IgD-negative memory B cell (primary cell): ENCODE measurements at regions not wholly inside any gene's neighbourhood (a gene's known extent, or its start where the extent isn't known, plus 50 kb on each side); places are given as distances from the start of the nearest gene placed in this dataset.
"Not testable (repeated sequence)": the region's sequence is repeated elsewhere in the genome, so short reads cannot be mapped to it uniquely, and the experiment has no call there.

Experiments used
- H3K27ac Mint-ChIP-seq, 3 donors: one replicate each; pipeline ENCODE4 v1.8.0; 2020 to 2022; ENCODE audit warnings: mild to moderate bottlenecking in 3 of 3, mixed read lengths in 3 of 3, moderate library complexity in 1 of 3
- H3K27me3 Mint-ChIP-seq: one replicate; pipeline ENCODE4 v1.8.0; 2021; ENCODE audit warnings: mixed read lengths
- H3K36me3 Mint-ChIP-seq: one replicate; pipeline ENCODE4 v1.8.0; 2020; ENCODE audit warnings: mild to moderate bottlenecking, mixed read lengths
- H3K4me1 Mint-ChIP-seq, 3 donors: one replicate each; pipeline ENCODE4 v1.8.0; 2020 to 2022; ENCODE audit warnings: mixed read lengths in 3 of 3, mild to moderate bottlenecking in 1 of 3
- H3K4me3 Mint-ChIP-seq, 4 donors: one replicate each; pipeline ENCODE4 v1.8.0; 2020 to 2022; ENCODE audit warnings: mild to moderate bottlenecking in 4 of 4, mixed read lengths in 4 of 4, moderate library complexity in 3 of 4
- H3K9me3 Mint-ChIP-seq, 3 donors: one replicate each; pipeline ENCODE4 v1.8.0; 2020 to 2021; ENCODE audit warnings: mixed read lengths in 3 of 3, mild to moderate bottlenecking in 1 of 3

DNA sequence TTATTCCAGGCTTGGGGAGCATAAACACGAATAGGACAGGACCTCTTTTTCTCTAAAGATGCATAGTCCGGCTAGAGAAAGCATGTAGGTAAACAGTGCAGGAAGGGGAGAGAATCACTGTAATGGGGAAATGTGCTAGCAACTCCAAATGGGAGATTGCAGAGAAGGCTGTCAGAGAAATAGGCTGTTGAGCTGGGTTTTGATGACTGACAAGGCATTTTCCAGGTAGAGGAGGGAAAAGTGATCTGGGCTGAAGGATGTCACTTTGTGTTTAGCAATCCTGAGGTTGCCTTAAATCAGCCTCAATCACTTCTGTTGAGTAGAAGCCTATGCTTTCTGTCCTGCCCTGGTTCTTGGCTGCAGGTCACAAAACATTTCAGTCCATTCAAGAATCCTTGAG is 242.0 kb upstream of the MEIS1 start:
- Mint-ChIP-seq H3K36me3 (no peaks in the 10 kb centered on the region), H3K4me3 (no peak overlapping the region), H3K9me3 (peaks cover 0 to 5% (median 0%) of the 10 kb centered on the region in 3 donors), H3K4me1 (no peaks in the 10 kb centered on the region), H3K27me3 (no peaks in the 10 kb centered on the region), H3K27ac (no peak overlapping the region)

DNA sequence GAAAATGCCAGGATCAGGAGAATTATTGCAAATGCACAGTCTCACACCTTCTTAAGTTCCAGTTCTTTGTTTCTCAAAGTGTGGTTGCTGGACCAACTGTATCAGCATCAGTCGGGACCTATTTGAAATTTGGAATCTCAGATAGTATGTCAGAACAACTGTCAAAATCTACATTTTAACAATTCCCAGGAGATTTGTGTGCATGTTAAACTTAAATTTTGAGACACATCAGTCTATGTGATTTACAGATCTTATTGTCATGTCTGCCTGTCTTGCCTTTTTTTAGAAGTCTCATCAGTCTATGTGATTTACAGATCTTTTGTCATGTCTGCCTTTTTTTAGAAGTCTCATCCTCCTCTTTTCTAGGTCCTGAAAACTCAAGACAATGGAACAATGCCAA is 243.6 kb upstream of the MEIS1 start:
- H3K36me3 Mint-ChIP-seq: no peaks in the 10 kb centered on the region
- H3K9me3 Mint-ChIP-seq: no peaks in the 10 kb centered on the region
- no peak overlapping the region for H3K4me3 Mint-ChIP-seq
- no peak overlapping the region for H3K27ac Mint-ChIP-seq
- no peaks in the 10 kb centered on the region for H3K27me3 Mint-ChIP-seq
- H3K4me1 Mint-ChIP-seq: no peaks in the 10 kb centered on the region

DNA sequence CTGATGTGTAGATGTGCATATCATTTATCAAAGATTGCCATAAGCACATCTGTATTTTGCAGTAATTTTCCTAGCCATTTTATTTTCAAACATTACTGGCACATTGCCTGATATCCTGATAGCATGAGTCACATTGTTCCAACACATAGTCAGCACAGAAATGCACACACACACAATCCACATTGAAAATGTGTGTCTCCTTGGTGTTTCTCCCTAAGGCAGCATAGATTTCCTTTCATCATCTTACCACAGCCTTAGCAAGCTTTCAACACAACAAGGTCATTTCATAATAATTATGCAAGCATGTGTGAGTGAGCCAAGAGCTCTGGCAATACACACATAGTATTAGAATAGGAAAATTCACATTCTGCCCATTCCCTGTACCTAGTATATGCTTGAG is 245.4 kb upstream of the MEIS1 start:
- Mint-ChIP-seq H3K4me3 (no peak overlapping the region), H3K27ac (no peak overlapping the region), H3K36me3 (no peaks in the 10 kb centered on the region), H3K27me3 (no peaks in the 10 kb centered on the region), H3K9me3 (no peaks in the 10 kb centered on the region), H3K4me1 (no peaks in the 10 kb centered on the region)

DNA sequence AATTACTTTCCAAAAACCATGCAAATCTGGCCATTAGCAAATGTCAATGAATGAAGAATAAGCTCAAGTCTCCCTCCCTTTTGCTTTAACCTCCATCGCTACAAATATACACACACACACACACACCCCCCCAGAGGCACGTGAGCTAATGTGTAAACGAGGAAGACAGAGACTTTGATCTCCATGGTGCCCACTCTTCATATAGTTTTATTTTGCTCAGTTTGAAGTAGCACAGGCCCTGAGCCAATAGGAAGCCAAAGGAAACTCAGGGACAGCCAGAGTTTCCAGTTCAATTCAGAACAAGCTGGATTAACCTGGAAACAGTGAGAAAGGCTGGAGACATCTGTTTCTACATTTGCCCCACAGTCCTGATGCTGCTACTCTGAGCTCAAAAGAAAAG is 248.4 kb upstream of the MEIS1 start:
- Mint-ChIP-seq H3K9me3 (no peaks in the 10 kb centered on the region), H3K27me3 (no peaks in the 10 kb centered on the region), H3K4me3 (no peak overlapping the region), H3K4me1 (no peaks in the 10 kb centered on the region), H3K36me3 (no peaks in the 10 kb centered on the region), H3K27ac (no peak overlapping the region)

DNA sequence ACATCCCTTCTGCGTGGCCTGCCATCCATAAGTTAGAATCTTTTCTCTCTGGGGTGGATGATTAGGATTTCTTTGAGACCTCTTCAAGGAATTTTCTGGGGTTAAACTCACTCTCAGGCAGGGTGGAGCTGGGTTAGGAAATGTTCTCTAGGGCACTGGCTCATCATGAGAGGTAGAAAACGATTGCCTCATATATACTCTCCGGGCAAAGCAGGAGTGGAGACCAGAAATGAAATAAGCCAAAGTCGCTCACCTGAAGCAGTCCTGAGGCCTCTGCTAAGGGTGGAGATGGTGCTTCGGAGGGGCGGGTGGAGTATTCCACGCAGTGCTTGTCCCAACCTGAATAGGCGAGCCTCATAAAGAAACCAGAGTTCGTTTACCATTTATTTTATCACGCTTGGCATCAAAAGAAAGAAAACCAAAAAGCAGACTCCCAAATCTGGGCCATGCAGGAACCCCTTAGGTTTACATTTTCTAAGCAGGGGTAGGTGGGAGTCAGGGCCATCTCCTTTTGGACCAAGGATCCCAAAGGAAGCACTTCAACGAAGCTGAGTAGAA is 249.3 kb upstream of the MEIS1 start:
- no peak overlapping the region for H3K4me3 Mint-ChIP-seq
- H3K36me3 Mint-ChIP-seq: no peaks in the 10 kb centered on the region
- H3K4me1 Mint-ChIP-seq: no peaks in the 10 kb centered on the region
- H3K27ac Mint-ChIP-seq: no peak overlapping the region
- H3K9me3 Mint-ChIP-seq: no peaks in the 10 kb centered on the region
- no peaks in the 10 kb centered on the region for H3K27me3 Mint-ChIP-seq

DNA sequence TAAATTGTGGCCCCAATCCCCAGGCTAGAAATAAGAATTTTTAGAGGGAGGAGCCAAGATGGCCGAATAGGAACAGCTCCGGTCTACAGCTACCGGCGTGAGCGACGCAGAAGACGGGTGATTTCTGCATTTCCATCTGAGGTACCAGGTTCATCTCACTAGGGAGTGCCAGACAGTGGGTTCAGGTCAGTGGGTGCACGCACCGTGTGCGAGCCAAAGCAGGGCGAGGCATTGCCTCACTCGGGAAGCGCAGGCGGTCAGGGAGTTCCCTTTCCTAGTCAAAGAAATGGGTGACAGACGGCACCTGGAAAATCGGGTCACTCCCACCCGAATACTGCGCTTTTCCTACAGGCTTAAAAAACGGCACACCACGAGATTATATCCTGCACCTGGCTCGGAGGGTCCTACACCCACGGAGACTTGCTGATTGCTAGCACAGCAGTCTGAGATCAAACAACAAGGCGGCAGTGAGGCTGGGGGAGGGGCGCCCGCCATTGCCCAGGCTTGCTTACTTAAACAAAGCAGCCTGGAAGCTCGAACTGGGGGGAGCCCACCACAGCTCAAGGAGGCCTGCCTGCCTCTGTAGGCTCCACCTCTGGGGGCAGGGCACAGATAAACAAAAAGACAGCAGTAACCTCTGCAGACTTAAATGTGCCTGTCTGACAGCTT is 257.7 kb upstream of the MEIS1 start:
- H3K36me3 Mint-ChIP-seq, H3K27me3 Mint-ChIP-seq: not testable (repeated sequence)

DNA sequence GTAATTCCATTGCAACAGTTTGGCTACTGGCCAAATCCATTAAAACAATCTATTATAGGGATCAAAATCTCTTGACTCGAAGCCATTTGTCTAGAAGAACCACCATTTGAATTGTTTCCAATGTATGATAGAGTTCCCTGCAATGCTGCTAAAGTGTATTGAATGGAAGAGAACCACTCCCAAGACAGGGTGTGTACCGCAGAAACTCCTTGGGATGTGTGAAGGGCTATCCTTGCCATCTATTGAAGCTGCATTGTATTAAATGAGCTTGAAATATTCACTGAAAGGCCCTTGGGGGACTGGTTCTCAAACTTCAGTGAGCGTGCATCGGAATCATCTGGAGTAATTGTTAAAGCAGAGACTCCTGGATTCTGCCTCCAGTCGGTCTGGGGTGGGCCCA is 260.4 kb upstream of the MEIS1 start:
- no peaks in the 10 kb centered on the region for H3K4me1 Mint-ChIP-seq
- H3K27ac Mint-ChIP-seq: no peak overlapping the region
- H3K27me3 Mint-ChIP-seq: no peaks in the 10 kb centered on the region
- no peak overlapping the region for H3K4me3 Mint-ChIP-seq
- H3K36me3 Mint-ChIP-seq: no peaks in the 10 kb centered on the region
- H3K9me3 Mint-ChIP-seq: no peaks in the 10 kb centered on the region

More for the DNA sequence above, 257.7 kb upstream of the MEIS1 start:
- not testable (repeated sequence) for H3K9me3 Mint-ChIP-seq, H3K27ac Mint-ChIP-seq, H3K4me3 Mint-ChIP-seq, H3K4me1 Mint-ChIP-seq

DNA sequence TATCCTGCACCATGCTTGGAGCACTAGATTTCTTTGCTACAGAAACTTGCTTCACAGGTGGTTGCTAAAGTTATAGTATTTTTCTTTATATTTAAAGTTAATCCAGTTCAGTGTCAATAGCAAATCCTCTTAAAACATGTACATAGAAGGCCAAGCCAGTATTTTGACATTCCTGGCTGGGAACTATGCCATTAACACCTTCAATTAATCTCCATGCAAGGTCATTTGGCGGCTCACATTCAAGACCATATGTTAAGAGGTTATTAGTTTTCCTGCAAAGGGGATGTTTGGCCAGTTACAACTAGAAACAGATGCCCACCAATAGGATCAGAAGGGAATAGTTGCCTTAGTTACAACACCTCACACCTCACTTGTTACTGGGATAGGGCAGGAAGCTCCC is 261.3 kb upstream of the MEIS1 start:
- no peaks in the 10 kb centered on the region for H3K4me1 Mint-ChIP-seq

DNA sequence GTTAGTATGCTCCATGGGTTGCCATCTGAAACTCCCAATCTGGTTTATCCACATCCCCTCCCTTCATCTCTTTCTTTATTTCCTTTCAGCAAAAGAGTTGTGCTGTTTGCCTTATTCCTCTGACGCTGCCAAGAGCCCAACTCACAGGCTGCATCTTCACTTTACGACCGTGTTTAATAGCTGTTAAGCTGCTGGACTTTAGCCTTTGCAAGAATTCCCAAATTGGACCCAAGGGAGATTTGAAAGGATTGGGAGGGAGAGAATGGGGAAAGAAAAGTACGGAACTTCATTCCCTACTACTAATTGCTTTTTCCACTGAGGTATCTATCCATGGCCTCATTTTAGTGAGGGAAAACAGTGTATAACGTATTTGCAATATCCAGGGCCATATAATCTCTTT is 263.4 kb upstream of the MEIS1 start:
- Mint-ChIP-seq H3K27ac (no peak overlapping the region), H3K9me3 (no peaks in the 10 kb centered on the region), H3K36me3 (no peaks in the 10 kb centered on the region)

More for the DNA sequence above, 261.3 kb upstream of the MEIS1 start:
- no peaks in the 10 kb centered on the region for H3K9me3 Mint-ChIP-seq
- no peak overlapping the region for H3K27ac Mint-ChIP-seq
- no peaks in the 10 kb centered on the region for H3K36me3 Mint-ChIP-seq
- H3K4me3 Mint-ChIP-seq: no peak overlapping the region
- H3K27me3 Mint-ChIP-seq: no peaks in the 10 kb centered on the region

DNA sequence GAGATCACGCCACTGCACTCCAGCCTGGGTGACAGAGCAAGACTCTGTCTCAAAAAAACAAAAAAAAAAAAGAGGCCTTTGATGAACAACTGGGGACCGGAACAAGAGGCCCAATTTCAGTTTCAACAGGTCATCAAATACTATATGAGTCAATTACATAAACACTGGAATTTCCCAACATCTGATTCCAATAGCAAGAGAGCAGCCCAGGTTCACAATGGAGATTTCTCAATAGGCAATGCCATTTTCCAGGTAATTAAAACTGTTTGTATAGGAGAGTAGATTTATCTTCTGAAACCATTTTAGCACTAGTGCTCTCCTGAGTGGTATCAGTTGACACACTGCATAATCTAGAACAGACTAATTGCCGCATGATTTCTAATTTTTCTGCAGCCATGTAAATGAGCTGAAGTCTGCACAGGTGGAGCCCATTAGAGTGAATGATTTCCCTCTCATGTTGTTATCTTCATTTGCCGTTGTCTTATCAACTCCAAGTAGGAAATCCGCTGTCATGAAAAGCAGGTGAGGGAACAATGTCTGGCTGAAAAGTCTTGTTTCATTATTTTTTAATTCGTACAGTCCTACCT is 264.1 kb upstream of the MEIS1 start:
- H3K27me3 Mint-ChIP-seq: no peaks in the 10 kb centered on the region
- no peak overlapping the region for H3K4me3 Mint-ChIP-seq
- no peaks in the 10 kb centered on the region for H3K36me3 Mint-ChIP-seq
- no peaks in the 10 kb centered on the region for H3K4me1 Mint-ChIP-seq
- no peak overlapping the region for H3K27ac Mint-ChIP-seq
- H3K9me3 Mint-ChIP-seq: no peaks in the 10 kb centered on the region

More for the DNA sequence above, 263.4 kb upstream of the MEIS1 start:
- Mint-ChIP-seq H3K27me3 (no peaks in the 10 kb centered on the region), H3K4me3 (no peak overlapping the region), H3K4me1 (no peaks in the 10 kb centered on the region)

DNA sequence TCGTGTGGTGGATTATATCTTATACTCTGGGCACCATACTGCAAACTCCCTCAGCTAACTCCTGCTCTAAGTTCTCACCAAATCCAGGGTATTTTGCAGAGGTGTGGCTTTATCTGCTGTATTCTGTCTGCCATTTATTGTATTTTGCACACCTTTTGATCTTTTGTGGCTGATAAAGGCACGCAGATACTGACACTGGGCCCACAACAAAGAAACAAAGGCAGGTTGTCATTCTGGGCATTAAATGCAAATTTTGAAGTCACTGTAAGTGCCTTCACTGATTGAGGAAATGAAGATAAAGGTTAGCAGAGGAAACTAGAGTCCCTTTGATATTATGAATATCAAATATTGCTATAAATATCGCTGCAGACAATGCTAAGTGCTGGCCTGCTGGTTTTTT is 265.8 kb upstream of the MEIS1 start:
- H3K9me3 Mint-ChIP-seq: peaks cover 0 to 4% (median 0%) of the 10 kb centered on the region in 3 donors
- no peaks in the 10 kb centered on the region for H3K4me1 Mint-ChIP-seq
- no peaks in the 10 kb centered on the region for H3K36me3 Mint-ChIP-seq
- H3K27me3 Mint-ChIP-seq: no peaks in the 10 kb centered on the region
- no peak overlapping the region for H3K4me3 Mint-ChIP-seq
- H3K27ac Mint-ChIP-seq: no peak overlapping the region

DNA sequence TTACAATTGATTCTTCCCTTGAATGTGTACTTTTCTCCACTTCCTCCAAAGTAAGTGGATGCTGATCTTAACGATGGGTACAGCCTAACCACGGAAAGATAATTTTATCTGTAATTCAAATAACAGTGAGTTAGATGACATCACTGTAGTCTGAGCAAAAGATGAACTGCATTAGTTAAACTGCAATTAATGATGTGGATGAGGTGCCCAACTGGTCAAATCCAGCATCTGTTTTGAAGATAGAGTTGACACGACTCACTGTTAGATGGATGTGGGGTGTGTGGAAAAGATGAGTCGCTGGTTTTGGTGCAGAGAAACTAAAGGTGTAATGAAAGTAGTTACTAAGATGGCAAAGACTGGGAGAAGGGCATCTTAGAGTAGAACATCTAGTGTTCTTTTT is 270.5 kb upstream of the MEIS1 start:
- Mint-ChIP-seq H3K9me3 (peaks cover 0 to 4% (median 0%) of the 10 kb centered on the region in 3 donors), H3K36me3 (no peaks in the 10 kb centered on the region), H3K4me1 (no peaks in the 10 kb centered on the region), H3K27me3 (no peaks in the 10 kb centered on the region), H3K4me3 (no peak overlapping the region), H3K27ac (no peak overlapping the region)

DNA sequence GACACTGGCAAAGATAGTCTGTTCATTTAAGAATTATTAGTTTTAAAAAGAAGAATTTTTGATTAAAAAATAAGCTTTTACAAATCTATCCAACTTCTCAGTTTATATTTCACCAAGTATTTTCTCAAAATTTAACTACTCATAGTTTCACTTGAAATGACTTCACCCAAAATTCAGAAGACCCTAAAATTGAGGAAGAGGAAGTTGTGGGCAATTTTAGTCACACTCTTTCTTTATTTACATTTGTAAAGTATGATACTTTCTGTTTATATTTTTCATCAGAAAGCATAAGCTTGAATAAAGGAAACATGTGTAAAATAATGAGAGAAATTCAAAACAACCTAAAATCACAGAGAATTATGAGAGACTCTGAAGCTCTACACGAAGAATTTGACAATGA is 278.8 kb upstream of the MEIS1 start:
- H3K36me3 Mint-ChIP-seq: no peaks in the 10 kb centered on the region
- no peaks in the 10 kb centered on the region for H3K4me1 Mint-ChIP-seq
- no peak overlapping the region for H3K27ac Mint-ChIP-seq
- no peak overlapping the region for H3K4me3 Mint-ChIP-seq
- H3K9me3 Mint-ChIP-seq: peaks cover 10 to 16% (median 11%) of the 10 kb centered on the region in 3 donors
- H3K27me3 Mint-ChIP-seq: no peaks in the 10 kb centered on the region

DNA sequence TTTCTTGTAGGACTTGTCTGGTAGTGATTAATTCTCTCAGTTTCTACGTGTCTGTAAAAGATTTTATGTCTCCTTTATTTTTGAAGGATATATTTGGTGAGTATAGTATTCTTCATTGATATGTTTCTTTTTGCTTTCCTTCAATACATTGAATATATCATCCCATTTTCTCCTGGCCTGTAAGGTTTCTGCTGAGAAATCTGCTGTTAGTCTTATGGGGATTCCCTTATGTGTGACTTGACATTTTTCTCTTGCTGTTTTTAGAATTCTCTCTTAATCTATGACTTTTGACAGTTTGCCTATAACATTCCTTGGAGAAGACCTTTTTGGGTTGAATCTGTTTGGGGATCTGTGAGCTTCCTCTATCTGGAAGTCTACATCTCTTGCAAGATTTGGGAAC is 281.0 kb upstream of the MEIS1 start:
- H3K27me3 Mint-ChIP-seq: no peaks in the 10 kb centered on the region
- H3K4me3 Mint-ChIP-seq: no peak overlapping the region
- H3K36me3 Mint-ChIP-seq: no peaks in the 10 kb centered on the region
- H3K27ac Mint-ChIP-seq: no peak overlapping the region
- H3K9me3 Mint-ChIP-seq: peaks cover 11 to 20% (median 12%) of the 10 kb centered on the region in 3 donors
- H3K4me1 Mint-ChIP-seq: no peaks in the 10 kb centered on the region

DNA sequence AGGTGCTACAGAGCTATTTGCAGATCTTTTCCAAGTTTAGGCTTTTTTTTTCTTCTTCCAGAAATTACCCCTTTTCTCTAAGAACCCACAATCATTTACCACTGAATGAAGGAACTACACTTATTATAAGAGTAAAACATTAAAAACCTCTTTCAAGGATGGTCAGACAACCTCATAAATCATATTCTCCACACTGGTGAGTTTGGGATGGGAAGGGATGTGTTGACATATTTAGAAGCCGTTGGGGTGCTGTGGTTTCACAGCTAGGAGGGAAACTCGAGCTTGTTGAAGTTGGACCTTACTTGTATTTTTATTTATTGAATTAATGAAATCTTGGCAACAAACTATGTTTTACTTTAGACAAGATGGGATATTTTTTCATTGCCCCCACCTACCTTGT is 289.4 kb upstream of the MEIS1 start:
- Mint-ChIP-seq H3K4me1 (no peaks in the 10 kb centered on the region), H3K4me3 (no peak overlapping the region), H3K27ac (no peak overlapping the region), H3K27me3 (peaks cover 2% of the 10 kb centered on the region), H3K9me3 (peaks cover 0 to 7% (median 3%) of the 10 kb centered on the region in 3 donors), H3K36me3 (no peaks in the 10 kb centered on the region)

DNA sequence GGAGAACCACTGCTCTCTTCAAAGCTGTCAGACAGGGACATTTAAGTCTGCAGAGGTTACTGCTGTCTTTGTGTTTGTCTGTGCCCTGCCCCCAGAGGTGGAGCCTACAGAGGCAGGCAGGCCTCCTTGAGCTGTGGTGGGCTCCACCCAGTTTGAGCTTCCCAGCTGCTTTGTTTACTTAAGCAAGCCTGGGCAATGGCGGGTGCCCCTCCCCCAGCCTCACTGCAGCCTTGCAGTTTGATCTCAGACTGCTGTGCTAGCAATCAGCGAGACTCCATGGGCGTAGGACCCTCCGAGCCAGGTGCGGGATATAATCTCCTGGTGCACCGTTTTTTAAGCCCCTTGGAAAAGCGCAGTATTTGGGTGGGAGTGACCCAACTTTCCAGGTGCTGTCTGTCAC is 290.6 kb upstream of the MEIS1 start:
- not testable (repeated sequence) for H3K4me3 Mint-ChIP-seq, H3K36me3 Mint-ChIP-seq, H3K27ac Mint-ChIP-seq, H3K9me3 Mint-ChIP-seq, H3K27me3 Mint-ChIP-seq, H3K4me1 Mint-ChIP-seq
